ENCODE measurements at regions not wholly inside any gene's neighbourhood (a gene's known extent, or its start where the extent isn't known, plus 50 kb on each side); places are given as distances from the start of the nearest gene placed in this dataset.

GRCh38 chr1:226474443-226475141 lies 66.7 kb upstream of the PARP1 start:
- no peak for TF ChIP-seq MAX (IDR thresholded peaks at IDR 0.05; ENCODE audit: low read depth)
- no peak for TF ChIP-seq POLR2AphosphoS5 (IDR thresholded peaks at IDR 0.05; ENCODE audit: low read depth, low read length)
